WTC11 (cell line): ENCODE measurements at regions not wholly inside any gene's neighbourhood (a gene's known extent, or its start where the extent isn't known, plus 50 kb on each side); places are given as distances from the start of the nearest gene placed in this dataset.

Experiments
- CBFB ChIP-seq: sonication (generic); formaldehyde crosslinking; IDR thresholded peaks from 2 replicates; pipeline ENCODE4 v1.8.1; 2022; ENCODE audit warnings: mild to moderate bottlenecking, low read depth, missing genetic modification reagents
- CTCF ChIP-seq: fragments of 200-600 bp; IDR thresholded peaks from 2 replicates; pipeline ENCODE4 v1.8.0; 2022; ENCODE audit warnings: antibody characterized with exemption
- E2F1 ChIP-seq: sonication (generic); formaldehyde crosslinking; IDR thresholded peaks from 2 replicates; pipeline ENCODE4 v1.8.0; 2022; ENCODE audit warnings: mild to moderate bottlenecking, missing genetic modification reagents
- ELF4 ChIP-seq: sonication (generic); formaldehyde crosslinking; IDR thresholded peaks from 2 replicates; pipeline ENCODE4 v1.8.1; 2022; ENCODE audit warnings: low read depth, mild to moderate bottlenecking, moderate library complexity, missing genetic modification reagents
- ETV6 ChIP-seq: sonication (generic); formaldehyde crosslinking; IDR thresholded peaks from 2 replicates; pipeline ENCODE4 v1.8.1; 2022; ENCODE audit warnings: mild to moderate bottlenecking, missing genetic modification reagents
- FOXP1 ChIP-seq: sonication (generic); formaldehyde crosslinking; IDR thresholded peaks from 2 replicates; pipeline ENCODE4 v1.8.0; 2022; ENCODE audit warnings: missing genetic modification reagents, mild to moderate bottlenecking, moderate library complexity, borderline replicate concordance
- FOXP4 ChIP-seq: sonication (generic); formaldehyde crosslinking; IDR thresholded peaks from 2 replicates; pipeline ENCODE4 v1.8.0; 2022; ENCODE audit warnings: mild to moderate bottlenecking, missing genetic modification reagents
- HMGA2 ChIP-seq: fragments of 250-450 bp; sonication (Bioruptor Pico); IDR thresholded peaks from 2 replicates; pipeline ENCODE4 v1.4.0; 2021; ENCODE audit warnings: mild to moderate bottlenecking, moderate library complexity
- TEAD4 ChIP-seq: sonication (generic); formaldehyde crosslinking; IDR thresholded peaks from 2 replicates; pipeline ENCODE4 v1.8.0; 2022; ENCODE audit warnings: mild to moderate bottlenecking, missing genetic modification reagents
- ZNF263 ChIP-seq: sonication (generic); formaldehyde crosslinking; IDR thresholded peaks from 2 replicates; pipeline ENCODE4 v1.8.1; 2022; ENCODE audit warnings: low read depth, mild to moderate bottlenecking, moderate library complexity, missing genetic modification reagents
- ZNF425 ChIP-seq: fragments of 250-450 bp; sonication (Bioruptor Pico); conservative IDR thresholded peaks from 2 replicates; pipeline ENCODE4 v1.9.0; 2021; ENCODE audit warnings: mild to moderate bottlenecking
- TF ChIP-seq, protein P1 (sequence below): fragments of 250-450 bp; sonication (Bioruptor Pico); IDR thresholded peaks from 2 replicates; pipeline ENCODE4 v1.9.0; 2021; ENCODE audit warnings: moderate library complexity, mild to moderate bottlenecking, inconsistent platforms, borderline replicate concordance
- TF ChIP-seq, protein P2 (sequence below): sonication (generic); formaldehyde crosslinking; IDR thresholded peaks from 2 replicates; pipeline ENCODE4 v1.8.1; 2022; ENCODE audit warnings: mild to moderate bottlenecking, missing genetic modification reagents, moderate library complexity, borderline replicate concordance
- TF ChIP-seq, protein P3 (sequence below): sonication (generic); formaldehyde crosslinking; IDR thresholded peaks from 2 replicates; pipeline ENCODE4 v1.8.0; 2022; ENCODE audit warnings: mild to moderate bottlenecking, missing genetic modification reagents

DNA sequence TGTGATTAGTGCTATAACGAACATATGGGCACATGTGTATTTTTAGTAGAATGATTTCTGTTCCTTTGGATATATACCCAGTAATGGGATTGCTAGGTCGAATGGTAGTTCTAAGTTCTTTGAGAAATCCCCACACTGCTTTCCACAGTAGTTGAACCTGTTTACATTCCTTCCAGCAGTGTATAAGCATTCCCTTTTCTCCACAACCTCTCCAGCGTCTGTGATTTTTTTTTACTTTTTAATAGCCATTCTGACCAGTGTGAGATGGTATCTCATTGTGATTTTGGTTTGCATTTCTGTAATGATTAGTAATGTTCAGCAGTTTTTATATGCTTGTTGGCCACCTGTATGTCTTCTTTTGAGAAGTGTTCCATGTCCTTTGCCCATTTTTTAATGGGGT is 81.8 kb upstream of the SLC44A3 start:
- TF ChIP-seq TEAD4 (CRISPR knock-in tag), result no peak
- no peak for TF ChIP-seq ELF4
- TF ChIP-seq ETV6 (CRISPR knock-in tag), result no peak
- no peak for TF ChIP-seq CBFB (CRISPR knock-in tag)
- no peak for TF ChIP-seq ZNF425 (CRISPR knock-in tag)
- TF ChIP-seq CTCF, result no peak
- TF ChIP-seq FOXP4 (CRISPR knock-in tag), result no peak
- no peak for TF ChIP-seq HMGA2 (CRISPR knock-in tag)
- TF ChIP-seq, protein P1, sequence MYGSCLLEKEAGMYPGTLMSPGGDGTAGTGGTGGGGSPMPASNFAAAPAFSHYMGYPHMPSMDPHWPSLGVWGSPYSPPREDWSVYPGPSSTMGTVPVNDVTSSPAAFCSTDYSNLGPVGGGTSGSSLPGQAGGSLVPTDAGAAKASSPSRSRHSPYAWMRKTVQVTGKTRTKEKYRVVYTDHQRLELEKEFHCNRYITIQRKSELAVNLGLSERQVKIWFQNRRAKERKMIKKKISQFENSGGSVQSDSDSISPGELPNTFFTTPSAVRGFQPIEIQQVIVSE (CRISPR knock-in tag), result no peak
- TF ChIP-seq, protein P2, sequence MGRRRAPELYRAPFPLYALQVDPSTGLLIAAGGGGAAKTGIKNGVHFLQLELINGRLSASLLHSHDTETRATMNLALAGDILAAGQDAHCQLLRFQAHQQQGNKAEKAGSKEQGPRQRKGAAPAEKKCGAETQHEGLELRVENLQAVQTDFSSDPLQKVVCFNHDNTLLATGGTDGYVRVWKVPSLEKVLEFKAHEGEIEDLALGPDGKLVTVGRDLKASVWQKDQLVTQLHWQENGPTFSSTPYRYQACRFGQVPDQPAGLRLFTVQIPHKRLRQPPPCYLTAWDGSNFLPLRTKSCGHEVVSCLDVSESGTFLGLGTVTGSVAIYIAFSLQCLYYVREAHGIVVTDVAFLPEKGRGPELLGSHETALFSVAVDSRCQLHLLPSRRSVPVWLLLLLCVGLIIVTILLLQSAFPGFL (CRISPR knock-in tag), result no peak
- TF ChIP-seq ZNF263 (CRISPR knock-in tag), result no peak
- TF ChIP-seq, protein P3, sequence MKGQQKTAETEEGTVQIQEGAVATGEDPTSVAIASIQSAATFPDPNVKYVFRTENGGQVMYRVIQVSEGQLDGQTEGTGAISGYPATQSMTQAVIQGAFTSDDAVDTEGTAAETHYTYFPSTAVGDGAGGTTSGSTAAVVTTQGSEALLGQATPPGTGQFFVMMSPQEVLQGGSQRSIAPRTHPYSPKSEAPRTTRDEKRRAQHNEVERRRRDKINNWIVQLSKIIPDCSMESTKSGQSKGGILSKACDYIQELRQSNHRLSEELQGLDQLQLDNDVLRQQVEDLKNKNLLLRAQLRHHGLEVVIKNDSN, result no peak
- TF ChIP-seq FOXP1 (CRISPR knock-in tag), result no peak
- no peak for TF ChIP-seq E2F1 (CRISPR knock-in tag)
